ENCODE measurements at regions not wholly inside any gene's neighbourhood (a gene's known extent, or its start where the extent isn't known, plus 50 kb on each side); places are given as distances from the start of the nearest gene placed in this dataset.

GRCh38 chr4:175988511-175988910 lies 77.1 kb upstream of the WDR17 start:
- Histone ChIP-seq H3K27ac (no peak overlapping the region), H3K36me3 (replicated peaks) (no peaks in the 10 kb centered on the region), H3K27me3 (replicated peaks) (no peaks in the 10 kb centered on the region), H3K4me3 (ENCODE audit: low read depth, low read length) (no peak overlapping the region)
- in situ Hi-C loops (cut with HindIII; ENCODE audit: low pct_ligation_motif_present, low sequenced_read_pairs), result no loop called here
- no peak for TF ChIP-seq CTCF (IDR thresholded peaks at IDR 0.05; ENCODE audit: low read depth, low read length, missing control alignments)
- no peak for DNase-seq

GRCh38 chr4:175996206-175996605 lies 69.4 kb upstream of the WDR17 start:
- Histone ChIP-seq H3K36me3 (replicated peaks) (no peaks in the 10 kb centered on the region), H3K27me3 (replicated peaks) (no peaks in the 10 kb centered on the region), H3K27ac (no peak overlapping the region), H3K4me3 (ENCODE audit: low read depth, low read length) (no peak overlapping the region)
- in situ Hi-C loops (cut with HindIII; ENCODE audit: low pct_ligation_motif_present, low sequenced_read_pairs), result no loop called here
- no peak for DNase-seq
- no peak for TF ChIP-seq CTCF (IDR thresholded peaks at IDR 0.05; ENCODE audit: low read depth, low read length, missing control alignments)

- DNase-seq, result no peak
- no peaks in the 10 kb centered on the region for H3K36me3 ChIP-seq (replicated peaks)
- TF ChIP-seq CTCF (IDR thresholded peaks at IDR 0.05; ENCODE audit: low read depth, low read length, missing control alignments), result no peak
- H3K4me3 ChIP-seq (ENCODE audit: low read depth, low read length), result no peak overlapping the region
- no peak overlapping the region for H3K27ac ChIP-seq
- in situ Hi-C loops (cut with HindIII; ENCODE audit: low pct_ligation_motif_present, low sequenced_read_pairs), result no loop called here
- H3K27me3 ChIP-seq (replicated peaks), result no peaks in the 10 kb centered on the region
Observed at GRCh38 chr4:175997291-175997690, 68.3 kb upstream of the WDR17 start.

GRCh38 chr4:175998782-175999181 lies 66.9 kb upstream of the WDR17 start:
- Histone ChIP-seq H3K27ac (no peak overlapping the region), H3K36me3 (replicated peaks) (no peaks in the 10 kb centered on the region), H3K4me3 (ENCODE audit: low read depth, low read length) (no peak overlapping the region), H3K27me3 (replicated peaks) (no peaks in the 10 kb centered on the region)
- no peak for TF ChIP-seq CTCF (IDR thresholded peaks at IDR 0.05; ENCODE audit: low read depth, low read length, missing control alignments)
- in situ Hi-C loops (cut with HindIII; ENCODE audit: low pct_ligation_motif_present, low sequenced_read_pairs), result no loop called here
- DNase-seq, result no peak

GRCh38 chr4:175999944-176000343 lies 65.7 kb upstream of the WDR17 start:
- Histone ChIP-seq H3K4me3 (ENCODE audit: low read depth, low read length) (no peak overlapping the region), H3K27ac (no peak overlapping the region), H3K27me3 (replicated peaks) (no peaks in the 10 kb centered on the region), H3K36me3 (replicated peaks) (no peaks in the 10 kb centered on the region)
- TF ChIP-seq CTCF (IDR thresholded peaks at IDR 0.05; ENCODE audit: low read depth, low read length, missing control alignments), result no peak
- in situ Hi-C loops (cut with HindIII; ENCODE audit: low pct_ligation_motif_present, low sequenced_read_pairs), result no loop called here
- DNase-seq, result no peak

GRCh38 chr4:176001151-176002006 lies 64.3 kb upstream of the WDR17 start:
- Histone ChIP-seq H3K36me3 (replicated peaks) (no peaks in the 10 kb centered on the region), H3K27me3 (replicated peaks) (no peaks in the 10 kb centered on the region), H3K27ac (no peak overlapping the region), H3K4me3 (ENCODE audit: low read depth, low read length) (peak overlapping the region; percentile 48)
- in situ Hi-C loops (cut with HindIII; ENCODE audit: low pct_ligation_motif_present, low sequenced_read_pairs), result no loop called here
- peak; percentile 5 for DNase-seq
- no peak for TF ChIP-seq CTCF (IDR thresholded peaks at IDR 0.05; ENCODE audit: low read depth, low read length, missing control alignments)
